GM19468 (cell line): ENCODE measurements at regions not wholly inside any gene's neighbourhood (a gene's known extent, or its start where the extent isn't known, plus 50 kb on each side); places are given as distances from the start of the nearest gene placed in this dataset.
A peak's percentile ranks its signal among the peaks of the same experiment; 100 is the strongest.

Experiments used
- ATAC-seq: cut with Tn5 transposase; IDR thresholded peaks from one replicate; pipeline ENCODE4 v1.9.1; 2021; ENCODE audit warnings: mild to moderate bottlenecking, moderate library complexity, moderate number of reproducible peaks; ENCODE audit not compliant: unreplicated experiment; ENCODE audit errors: extremely low read depth

DNA sequence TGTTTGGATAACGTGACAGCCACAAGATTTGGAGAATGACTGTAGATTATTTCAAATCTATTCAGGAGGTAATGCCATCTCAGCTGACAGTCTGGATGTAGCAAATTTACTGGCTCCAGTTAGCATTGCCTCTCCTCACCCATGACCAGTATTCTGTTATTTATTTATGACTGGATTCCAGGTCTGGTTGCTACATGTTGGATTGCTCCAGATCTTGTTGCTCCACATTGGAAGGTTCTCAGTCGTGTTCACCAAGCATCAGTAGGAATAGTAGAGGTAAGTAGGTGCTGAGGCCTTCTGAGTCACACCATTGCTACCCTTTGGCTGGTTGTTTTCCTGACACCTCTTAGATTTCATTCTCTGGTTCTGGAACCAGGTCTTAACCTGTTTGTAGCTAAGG is 69.5 kb upstream of the ELOVL5 start:
- no peak for ATAC-seq

DNA sequence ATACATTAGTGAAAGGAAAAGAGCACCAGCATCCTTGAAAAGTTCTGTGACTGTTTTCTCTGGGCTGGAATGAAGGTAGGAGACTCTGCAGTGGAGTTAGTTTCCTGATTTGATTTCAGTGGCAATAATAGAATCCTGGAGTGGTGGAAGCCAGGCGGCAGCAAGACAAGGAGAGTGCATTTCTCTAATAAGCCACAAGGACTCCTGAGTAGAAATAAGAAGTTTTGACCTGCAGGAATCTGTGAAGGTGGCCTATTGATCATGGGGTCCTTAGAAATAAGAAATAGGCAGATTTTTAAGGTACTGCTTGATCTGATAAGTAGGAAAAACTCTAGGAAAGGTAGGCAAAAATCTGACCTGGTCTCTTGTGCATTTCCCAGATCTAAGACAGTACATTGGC is 68.4 kb upstream of the ELOVL5 start:
- ATAC-seq: no peak

DNA sequence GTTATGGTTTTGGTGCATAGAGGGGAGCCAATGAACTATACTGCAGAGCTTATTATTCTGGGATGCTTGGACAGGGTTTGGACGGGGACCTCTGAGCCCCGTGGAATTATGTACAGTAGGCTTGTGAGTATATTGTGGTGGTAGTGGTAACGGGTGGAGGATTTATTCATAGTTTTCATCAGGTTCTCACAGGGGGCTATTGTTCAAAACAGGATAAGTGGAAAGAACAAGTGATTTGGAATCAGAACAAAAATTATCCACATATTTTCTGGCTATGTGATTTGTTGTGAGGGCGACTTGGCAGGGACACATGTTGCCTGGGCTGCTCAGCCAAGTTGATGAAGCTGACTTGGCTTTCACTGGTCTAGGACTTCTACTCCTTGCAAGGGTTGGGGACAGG is 64.6 kb upstream of the ELOVL5 start:
- ATAC-seq: no peak

DNA sequence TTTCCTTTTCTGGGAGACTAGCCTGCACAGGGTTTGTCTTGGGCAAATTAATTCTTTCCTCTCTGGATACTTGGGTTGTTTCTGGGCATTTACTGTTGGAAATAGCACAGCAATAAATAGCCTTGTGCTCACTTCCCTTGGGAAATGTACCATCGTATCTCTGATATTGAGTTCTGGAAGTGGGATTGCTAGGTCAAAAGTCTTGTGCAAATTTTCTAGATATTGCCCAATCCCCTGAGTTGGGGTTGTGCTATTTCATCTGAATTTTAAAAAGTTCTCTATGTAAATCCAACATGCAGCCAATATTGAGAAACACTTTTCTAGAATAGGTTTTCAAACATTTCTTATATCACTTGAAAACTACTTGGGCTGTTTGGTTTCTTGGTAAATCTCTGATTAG is 64.0 kb upstream of the ELOVL5 start:
- ATAC-seq: no peak

DNA sequence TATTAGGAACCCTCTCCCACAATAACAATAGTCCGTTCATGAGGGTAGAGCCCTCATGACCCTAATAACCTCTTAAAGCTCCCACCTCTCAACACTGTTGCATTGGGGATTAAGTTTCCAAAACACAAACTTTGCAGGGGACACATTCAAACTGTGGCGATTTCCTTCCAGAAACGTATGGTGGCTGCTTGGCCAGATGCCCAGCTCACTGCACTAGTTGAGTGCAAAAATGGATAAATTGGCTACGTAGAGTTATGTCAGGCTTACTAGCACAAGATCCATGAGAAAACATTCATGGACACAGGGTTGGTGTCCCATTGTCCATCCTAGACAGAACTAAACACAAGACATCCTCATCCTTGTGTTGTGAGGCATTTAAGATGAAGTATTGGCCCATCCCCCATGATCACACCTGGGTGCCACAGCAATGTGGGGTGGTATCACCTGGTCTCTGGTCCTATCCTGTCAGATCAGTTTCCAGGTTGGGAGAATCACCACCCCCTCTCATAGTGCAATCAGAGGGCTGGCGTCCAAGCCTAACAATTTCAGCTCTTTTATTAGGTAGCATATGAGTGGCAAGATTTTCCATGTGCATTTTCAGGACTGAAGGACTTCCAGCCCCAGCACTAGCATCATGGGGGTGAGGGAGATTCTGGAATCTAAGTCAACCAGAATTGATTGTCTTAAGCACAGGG is 63.4 kb upstream of the ELOVL5 start:
- ATAC-seq: no peak

DNA sequence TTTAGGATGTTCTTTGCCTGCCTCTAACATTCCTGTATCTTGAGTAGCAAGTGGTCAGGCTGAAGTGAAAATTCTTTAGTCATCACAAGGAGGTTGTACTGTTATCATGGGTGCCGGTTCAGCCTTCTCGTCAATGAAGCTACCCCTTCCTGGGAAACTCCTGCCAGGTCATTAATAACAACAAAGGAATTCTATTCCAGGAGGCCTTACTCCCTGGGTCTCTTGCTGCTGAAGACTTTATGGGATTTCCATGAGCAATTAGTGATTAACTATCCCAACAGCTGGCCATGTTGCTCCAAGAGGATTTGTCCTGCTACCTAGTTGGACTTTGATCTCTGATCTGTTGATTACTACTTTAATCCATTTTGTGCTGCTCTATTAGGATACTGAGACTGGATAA is 62.7 kb upstream of the ELOVL5 start:
- no peak for ATAC-seq

DNA sequence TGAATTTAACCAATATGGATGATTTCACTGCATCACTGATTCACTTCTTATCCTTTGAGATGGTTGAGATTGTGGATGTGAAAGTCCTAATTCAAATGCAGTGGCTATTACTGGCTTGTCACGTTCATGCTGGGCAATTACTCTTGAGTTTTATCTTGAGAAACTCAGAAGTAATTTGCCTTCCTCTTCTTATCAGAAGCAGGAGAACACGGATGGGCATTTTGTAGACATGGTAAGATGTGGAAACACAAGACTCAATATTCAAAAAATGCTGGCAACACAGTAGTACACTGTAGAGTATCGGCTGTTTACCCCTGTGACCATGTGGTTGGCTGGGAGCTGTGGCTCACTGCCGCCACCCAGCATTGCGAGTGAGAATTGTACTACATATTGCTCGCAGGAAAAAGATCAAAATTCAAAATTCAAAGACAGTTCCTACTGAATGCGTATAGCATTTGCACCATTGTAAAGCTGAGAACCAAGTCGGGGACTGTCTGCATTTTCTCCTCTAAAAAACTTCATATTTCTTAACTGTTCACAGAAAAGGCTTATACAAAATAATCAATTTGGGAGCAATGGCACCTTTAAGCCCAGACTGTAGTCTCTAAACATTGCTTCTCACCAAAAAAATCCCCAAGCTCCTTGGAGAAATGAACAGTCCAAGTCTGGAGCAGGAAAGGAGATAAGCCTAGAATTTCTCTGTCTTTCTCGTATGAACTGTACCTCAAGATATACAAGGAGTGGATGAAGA is 61.9 kb upstream of the ELOVL5 start:
- peak; percentile 82 for ATAC-seq

DNA sequence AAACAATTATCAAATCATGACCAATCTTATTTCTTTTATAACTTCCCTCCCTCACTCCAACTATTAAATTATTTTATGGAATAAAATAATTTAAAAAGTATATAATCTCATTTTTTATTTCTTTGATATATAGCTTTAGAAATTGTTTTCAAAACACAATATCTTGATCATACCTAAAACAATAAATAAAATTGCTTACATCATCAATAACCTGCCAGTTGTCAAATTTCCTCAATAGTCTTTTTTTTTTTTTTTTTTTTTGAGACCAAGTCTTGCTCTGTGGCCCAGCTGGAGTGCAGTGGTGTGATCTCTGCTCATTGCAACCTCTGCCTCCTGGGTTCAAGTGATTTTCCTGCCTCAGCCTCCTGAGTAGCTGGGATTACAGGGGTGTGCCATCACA is 60.1 kb upstream of the ELOVL5 start:
- no peak for ATAC-seq

DNA sequence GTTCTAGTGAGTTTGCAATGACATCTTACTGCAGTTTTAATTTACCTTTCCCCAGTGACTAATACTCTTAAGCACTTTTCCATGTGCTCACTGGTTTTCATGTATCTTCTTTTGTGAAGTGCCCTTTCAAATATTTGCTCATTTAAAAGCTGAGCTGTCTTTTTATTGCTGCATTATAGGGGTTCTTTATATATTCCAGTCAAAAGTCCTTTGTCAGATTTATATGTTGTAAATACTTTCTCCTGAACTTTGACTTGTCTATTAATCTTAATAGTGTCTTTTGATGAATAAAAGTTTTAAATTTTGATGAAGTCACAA is 50.2 kb upstream of the ELOVL5 start:
- no peak for ATAC-seq

DNA sequence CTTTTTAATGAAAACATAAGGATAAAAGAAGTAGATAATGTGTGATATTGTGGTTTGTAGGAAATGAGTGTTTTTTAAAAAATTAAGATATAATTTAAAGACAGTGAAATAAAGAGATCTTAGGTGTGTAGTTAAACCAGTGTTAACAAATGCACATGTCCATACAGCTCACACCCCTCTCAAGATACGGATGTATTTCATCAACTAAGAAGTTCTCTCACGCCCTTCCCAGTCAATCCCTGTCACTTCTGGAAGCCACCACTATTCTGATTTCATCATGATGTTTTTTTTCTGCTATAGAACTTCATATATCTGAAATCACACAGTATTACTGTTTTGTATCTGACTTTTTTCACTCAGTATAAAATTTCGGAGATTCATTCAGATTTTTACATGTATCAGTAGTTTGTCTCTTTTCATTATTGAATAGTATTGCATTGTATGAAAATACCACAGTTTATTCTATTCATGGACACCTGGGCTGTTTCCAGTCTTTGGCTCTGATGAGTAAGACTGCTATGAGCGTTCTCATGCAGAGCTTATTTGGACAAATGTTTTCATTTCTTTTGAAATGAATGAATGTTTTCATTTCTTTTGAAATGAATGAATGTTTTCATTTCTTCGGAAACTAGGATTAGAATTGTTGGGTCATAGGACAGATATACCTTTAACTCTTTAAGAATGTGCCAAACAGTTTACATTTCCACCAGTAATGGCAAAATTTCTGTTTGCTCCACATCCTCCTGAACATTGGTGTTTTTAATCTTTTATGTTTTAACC is 49.7 kb upstream of the ELOVL5 start:
- ATAC-seq: no peak
